ENCODE measurements at regions not wholly inside any gene's neighbourhood (a gene's known extent, or its start where the extent isn't known, plus 50 kb on each side); places are given as distances from the start of the nearest gene placed in this dataset.
"Not testable (repeated sequence)": the region's sequence is repeated elsewhere in the genome, so short reads cannot be mapped to it uniquely, and the experiment has no call there.

DNA sequence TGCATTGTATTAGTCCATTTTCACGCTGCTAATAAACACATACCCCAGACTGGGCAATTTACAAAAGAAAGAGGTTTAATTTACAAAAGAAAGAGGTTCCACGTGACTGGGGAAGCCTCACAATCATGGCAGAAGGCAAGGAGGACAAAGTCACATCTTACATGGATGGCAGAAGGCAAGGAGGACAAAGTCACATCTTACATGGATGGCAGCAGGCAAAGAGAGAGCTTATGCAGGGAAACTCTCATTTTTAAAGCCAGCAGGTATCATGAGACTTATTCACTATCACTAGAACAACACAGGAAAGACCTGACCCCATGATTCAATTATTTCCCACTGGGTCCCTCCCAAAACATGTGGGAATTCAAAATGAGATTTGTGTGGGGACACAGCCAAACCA lies 223.3 kb upstream of the SLC39A10 start:
- TF ChIP-seq, protein P1, sequence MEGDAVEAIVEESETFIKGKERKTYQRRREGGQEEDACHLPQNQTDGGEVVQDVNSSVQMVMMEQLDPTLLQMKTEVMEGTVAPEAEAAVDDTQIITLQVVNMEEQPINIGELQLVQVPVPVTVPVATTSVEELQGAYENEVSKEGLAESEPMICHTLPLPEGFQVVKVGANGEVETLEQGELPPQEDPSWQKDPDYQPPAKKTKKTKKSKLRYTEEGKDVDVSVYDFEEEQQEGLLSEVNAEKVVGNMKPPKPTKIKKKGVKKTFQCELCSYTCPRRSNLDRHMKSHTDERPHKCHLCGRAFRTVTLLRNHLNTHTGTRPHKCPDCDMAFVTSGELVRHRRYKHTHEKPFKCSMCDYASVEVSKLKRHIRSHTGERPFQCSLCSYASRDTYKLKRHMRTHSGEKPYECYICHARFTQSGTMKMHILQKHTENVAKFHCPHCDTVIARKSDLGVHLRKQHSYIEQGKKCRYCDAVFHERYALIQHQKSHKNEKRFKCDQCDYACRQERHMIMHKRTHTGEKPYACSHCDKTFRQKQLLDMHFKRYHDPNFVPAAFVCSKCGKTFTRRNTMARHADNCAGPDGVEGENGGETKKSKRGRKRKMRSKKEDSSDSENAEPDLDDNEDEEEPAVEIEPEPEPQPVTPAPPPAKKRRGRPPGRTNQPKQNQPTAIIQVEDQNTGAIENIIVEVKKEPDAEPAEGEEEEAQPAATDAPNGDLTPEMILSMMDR (IDR thresholded peaks at IDR 0.05): not testable (repeated sequence)
- TF ChIP-seq POLR2A, POLR2AphosphoS5 (IDR thresholded peaks at IDR 0.05): not testable (repeated sequence)

Measured in breast epithelium (tissue), 3 donors.